Muscle layer of duodenum (tissue), 2 donors: ENCODE measurements at regions not wholly inside any gene's neighbourhood (a gene's known extent, or its start where the extent isn't known, plus 50 kb on each side); places are given as distances from the start of the nearest gene placed in this dataset.
"Not testable (repeated sequence)": the region's sequence is repeated elsewhere in the genome, so short reads cannot be mapped to it uniquely, and the experiment has no call there.

Source experiments
- H3K27ac ChIP-seq: one replicate; pipeline ENCODE4 v1.7.0; 2013; ENCODE audit warnings: mild to moderate bottlenecking, low read length
- H3K27me3 ChIP-seq: one replicate; pipeline ENCODE4 v1.7.0; 2013; ENCODE audit warnings: low read depth, mild to moderate bottlenecking, control low read depth, low read length
- H3K36me3 ChIP-seq, 2 donors: one replicate each; pipeline ENCODE4 v1.7.0; 2013; ENCODE audit warnings: low read length in 2 of 2, control low read depth in 1 of 2, mild to moderate bottlenecking in 1 of 2; ENCODE audit not compliant: insufficient read depth in 2 of 2, control insufficient read depth in 1 of 2
- H3K4me1 ChIP-seq, 2 donors: one replicate each; pipeline ENCODE4 v1.7.0; 2013; ENCODE audit warnings: low read length in 2 of 2, mild to moderate bottlenecking in 2 of 2, control low read depth in 1 of 2, moderate library complexity in 1 of 2; ENCODE audit not compliant: insufficient read depth in 2 of 2, control insufficient read depth in 1 of 2
- H3K4me3 ChIP-seq, 2 donors: one replicate each; pipeline ENCODE4 v1.7.0; 2013; ENCODE audit warnings: low read length in 2 of 2, low read depth in 1 of 2, mild to moderate bottlenecking in 1 of 2
- H3K9me3 ChIP-seq, 2 donors: one replicate each; pipeline ENCODE4 v1.7.0; 2013; ENCODE audit warnings: low read length in 2 of 2, control low read depth in 1 of 2, mild to moderate bottlenecking in 1 of 2; ENCODE audit not compliant: control insufficient read depth in 1 of 2
- donor health status: healthy.

GRCh38 chr6:77251801-77252200 lies 211.5 kb downstream of the HTR1B start:
- H3K9me3 ChIP-seq: not testable (repeated sequence)

GRCh38 chr6:77249560-77249959 lies 213.7 kb downstream of the HTR1B start:
- Histone ChIP-seq H3K27me3 (no peaks in the 10 kb centered on the region), H3K27ac (no peak overlapping the region), H3K4me1 (no peaks in the 10 kb centered on the region), H3K4me3 (no peak overlapping the region), H3K9me3 (peaks cover 0 to 4% of the 10 kb centered on the region in 2 donors), H3K36me3 (no peaks in the 10 kb centered on the region)

More at GRCh38 chr6:77251801-77252200, 211.5 kb downstream of the HTR1B start:
- H3K4me3 ChIP-seq, H3K36me3 ChIP-seq, H3K4me1 ChIP-seq, H3K27ac ChIP-seq, H3K27me3 ChIP-seq: not testable (repeated sequence)

- Histone ChIP-seq H3K27ac (no peak overlapping the region), H3K4me3 (no peak overlapping the region), H3K9me3 (no peaks in the 10 kb centered on the region), H3K27me3 (no peaks in the 10 kb centered on the region), H3K4me1 (no peaks in the 10 kb centered on the region), H3K36me3 (no peaks in the 10 kb centered on the region)
These were observed 218.3 kb downstream of the HTR1B start for GRCh38 chr6:77245026-77245425.

DNA sequence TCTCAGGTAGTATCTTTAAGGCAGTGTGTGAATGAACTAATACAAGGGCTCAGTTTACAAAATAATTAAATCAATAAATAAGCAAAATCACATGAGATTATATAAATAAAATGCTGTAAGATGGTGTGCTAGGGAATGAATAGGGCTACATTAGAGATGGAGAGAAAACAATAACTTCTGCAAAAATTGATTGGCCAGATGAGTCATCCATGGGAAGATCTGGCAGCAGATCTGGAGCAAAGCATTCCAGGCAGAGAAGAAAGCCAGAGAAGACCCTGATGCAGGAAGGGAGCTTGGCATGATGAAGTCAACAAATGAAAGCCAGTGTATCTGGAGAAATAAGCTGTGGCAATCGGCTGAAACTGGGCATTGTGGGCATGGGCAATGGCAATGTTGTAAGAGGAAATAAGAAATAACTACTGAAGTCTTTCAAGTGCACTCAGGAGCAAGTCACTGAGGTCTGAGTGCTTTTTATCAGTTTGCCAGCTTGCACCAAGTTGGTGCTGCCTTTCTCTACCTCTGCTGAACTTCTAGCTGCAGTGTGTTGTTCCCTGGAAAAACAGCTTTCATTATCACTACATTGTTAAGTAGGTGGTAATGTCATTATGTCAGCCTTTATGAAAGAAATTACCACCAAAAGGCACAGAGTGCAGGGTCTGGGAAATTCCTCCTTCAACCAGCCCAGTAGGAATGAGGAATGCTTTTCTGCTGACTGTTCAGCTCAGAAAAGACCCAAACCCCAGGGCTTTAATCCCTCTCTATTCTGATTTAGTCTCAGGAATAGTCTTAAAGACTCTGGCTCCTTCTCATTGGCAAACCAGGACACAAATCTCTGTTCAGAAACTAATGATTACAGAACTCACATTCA lies 231.6 kb downstream of the HTR1B start:
- H3K4me3 ChIP-seq: no peak overlapping the region
- no peaks in the 10 kb centered on the region for H3K4me1 ChIP-seq
- no peaks in the 10 kb centered on the region for H3K27me3 ChIP-seq
- no peak overlapping the region for H3K27ac ChIP-seq
- no peaks in the 10 kb centered on the region for H3K9me3 ChIP-seq
- H3K36me3 ChIP-seq: no peaks in the 10 kb centered on the region

GRCh38 chr6:77228279-77228678 lies 235.0 kb downstream of the HTR1B start:
- Histone ChIP-seq H3K4me1 (no peaks in the 10 kb centered on the region), H3K27me3 (no peaks in the 10 kb centered on the region), H3K36me3 (no peaks in the 10 kb centered on the region), H3K4me3 (no peak overlapping the region), H3K9me3 (no peaks in the 10 kb centered on the region), H3K27ac (no peak overlapping the region)

DNA sequence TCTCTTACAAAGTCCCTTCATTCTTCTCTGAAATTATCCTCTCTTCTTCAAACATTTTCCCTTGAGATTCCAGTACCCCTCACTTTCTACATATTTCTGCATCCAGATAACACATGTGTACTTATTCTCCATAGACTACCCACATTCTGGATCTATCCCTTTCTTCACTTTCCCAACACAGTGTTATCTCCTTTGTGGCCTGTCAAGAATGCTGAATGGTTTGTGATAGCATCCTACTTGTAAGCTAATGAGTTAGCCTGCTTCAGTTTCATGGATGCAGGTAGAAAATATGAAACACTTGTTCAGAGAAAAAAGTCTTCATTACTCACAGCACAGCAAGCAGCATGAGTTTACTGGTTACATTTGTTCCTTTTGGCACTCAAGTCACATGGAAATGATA lies 245.4 kb downstream of the HTR1B start:
- Histone ChIP-seq H3K36me3 (no peaks in the 10 kb centered on the region), H3K27me3 (no peaks in the 10 kb centered on the region), H3K4me1 (no peaks in the 10 kb centered on the region), H3K27ac (no peak overlapping the region), H3K9me3 (peaks cover 0 to 5% of the 10 kb centered on the region in 2 donors), H3K4me3 (no peak overlapping the region)

GRCh38 chr6:77205936-77206335 lies 257.4 kb downstream of the HTR1B start:
- no peak overlapping the region for H3K27ac ChIP-seq
- H3K27me3 ChIP-seq: no peaks in the 10 kb centered on the region
- H3K4me1 ChIP-seq: no peaks in the 10 kb centered on the region
- peaks cover 0 to 4% of the 10 kb centered on the region in 2 donors for H3K9me3 ChIP-seq
- H3K36me3 ChIP-seq: no peaks in the 10 kb centered on the region
- no peak overlapping the region for H3K4me3 ChIP-seq

GRCh38 chr6:77204555-77204954 lies 258.7 kb downstream of the HTR1B start:
- Histone ChIP-seq H3K27me3 (no peaks in the 10 kb centered on the region), H3K4me1 (no peaks in the 10 kb centered on the region)

GRCh38 chr6:77183447-77183846 lies 279.8 kb downstream of the HTR1B start:
- H3K4me3 ChIP-seq: no peak overlapping the region
- no peaks in the 10 kb centered on the region for H3K4me1 ChIP-seq
- no peaks in the 10 kb centered on the region for H3K27me3 ChIP-seq
- H3K27ac ChIP-seq: no peak overlapping the region
- H3K36me3 ChIP-seq: no peaks in the 10 kb centered on the region
- H3K9me3 ChIP-seq: peaks cover 0 to 5% of the 10 kb centered on the region in 2 donors

More at GRCh38 chr6:77204555-77204954, 258.7 kb downstream of the HTR1B start:
- H3K4me3 ChIP-seq: no peak overlapping the region
- peaks cover 0 to 10% of the 10 kb centered on the region in 2 donors for H3K9me3 ChIP-seq
- H3K36me3 ChIP-seq: no peaks in the 10 kb centered on the region
- H3K27ac ChIP-seq: no peak overlapping the region

DNA sequence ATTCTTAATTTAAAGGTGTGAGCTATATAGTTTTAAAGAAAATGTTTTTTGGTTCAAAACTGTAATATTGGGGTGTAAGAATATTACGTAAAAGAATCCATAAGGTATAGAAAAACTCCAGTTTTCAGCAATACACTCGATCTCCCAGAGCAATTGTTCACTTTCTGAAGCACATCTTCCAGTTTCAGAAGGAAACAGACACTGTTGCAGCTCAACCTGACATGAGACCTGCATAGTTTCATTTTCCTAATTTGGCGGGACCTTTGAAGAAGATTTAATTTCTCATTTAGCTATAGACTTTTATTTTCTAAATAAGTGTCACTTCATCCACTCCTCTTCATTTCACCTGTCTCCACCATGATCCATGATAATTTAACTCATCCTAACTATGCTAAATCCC lies 281.5 kb downstream of the HTR1B start:
- H3K27me3 ChIP-seq: no peaks in the 10 kb centered on the region
- H3K36me3 ChIP-seq: no peaks in the 10 kb centered on the region
- no peaks in the 10 kb centered on the region for H3K4me1 ChIP-seq
- H3K9me3 ChIP-seq: peaks cover 0 to 5% of the 10 kb centered on the region in 2 donors
- H3K27ac ChIP-seq: no peak overlapping the region
- no peak overlapping the region for H3K4me3 ChIP-seq

DNA sequence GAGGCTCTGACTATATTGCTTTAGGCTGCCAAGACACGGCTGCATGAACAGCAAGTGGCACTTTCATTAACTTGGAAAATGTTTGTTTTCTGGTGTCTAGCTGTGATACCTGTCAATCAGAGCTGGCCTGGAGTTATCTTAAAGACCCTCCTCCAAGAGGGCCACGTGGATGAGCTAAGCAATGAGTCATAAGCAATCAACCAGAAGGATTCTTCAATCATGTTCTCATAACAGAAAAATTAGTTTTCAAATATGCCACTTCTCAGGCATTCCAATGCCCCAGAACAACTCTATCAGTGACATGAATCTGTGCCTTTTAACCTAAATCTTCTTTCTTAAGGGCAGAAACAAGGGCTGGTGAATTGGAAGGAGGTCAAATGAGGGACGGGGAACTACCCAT lies 283.0 kb downstream of the HTR1B start:
- H3K4me3 ChIP-seq: no peak overlapping the region

DNA sequence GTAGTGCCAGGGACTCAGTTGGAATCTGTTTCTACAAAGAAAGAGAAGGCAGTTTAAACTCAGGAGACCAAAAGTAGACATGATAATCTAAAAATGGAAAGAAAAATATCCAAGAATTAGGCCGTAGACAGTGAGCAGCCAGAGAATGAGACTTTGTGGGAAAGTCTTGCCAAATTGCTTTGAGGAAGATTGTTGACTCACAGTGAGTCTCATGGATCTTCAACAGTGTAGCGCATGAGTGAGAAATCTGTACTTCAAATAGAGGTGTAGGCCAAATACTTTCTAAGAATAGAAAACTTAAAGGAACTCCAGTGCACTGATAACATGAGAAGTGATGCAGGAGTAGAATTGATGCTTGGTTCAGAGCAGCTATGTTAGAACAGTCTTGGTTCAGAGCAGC lies 284.5 kb downstream of the HTR1B start:
- no peak overlapping the region for H3K27ac ChIP-seq
- H3K4me1 ChIP-seq: no peaks in the 10 kb centered on the region
- no peaks in the 10 kb centered on the region for H3K36me3 ChIP-seq
- H3K4me3 ChIP-seq: no peak overlapping the region
- H3K9me3 ChIP-seq: peaks cover 0 to 3% of the 10 kb centered on the region in 2 donors
- no peaks in the 10 kb centered on the region for H3K27me3 ChIP-seq

More for the DNA sequence above, 283.0 kb downstream of the HTR1B start:
- Histone ChIP-seq H3K4me1 (no peaks in the 10 kb centered on the region), H3K27ac (no peak overlapping the region), H3K27me3 (no peaks in the 10 kb centered on the region), H3K9me3 (peaks cover 0 to 5% of the 10 kb centered on the region in 2 donors), H3K36me3 (no peaks in the 10 kb centered on the region)
